PC-3 (cell line): ENCODE measurements at regions not wholly inside any gene's neighbourhood (a gene's known extent, or its start where the extent isn't known, plus 50 kb on each side); places are given as distances from the start of the nearest gene placed in this dataset.

Experiments
- ATAC-seq: fragments of 200-7000 bp; cut with Tn5 transposase; 2 replicates; pipeline ENCODE4 v1.9.1; 2020; ENCODE audit warnings: mild to moderate bottlenecking, moderate library complexity
- BruUV-seq: library from RNA; stranded (reverse); fragments of 400-500 nt; replicated peaks from 2 replicates; lab custom pipeline; 2021; lab: Mats Ljungman, UMichigan
- CTCF ChIA-PET: fragments of 300-600 bp; sonication (Branson Sonifier 250); formaldehyde crosslinking; loops from one replicate; lab custom pipeline; 2022; ENCODE audit warnings: antibody characterized with exemption; lab: Charles Lee
- POLR2A ChIA-PET: fragments of 300-600 bp; sonication (Branson Sonifier 250); formaldehyde crosslinking; loops from one replicate; lab custom pipeline; 2022; ENCODE audit warnings: antibody characterized with exemption; ENCODE audit not compliant: unreplicated experiment; lab: Charles Lee
- DNase-seq: peaks from one replicate; pipeline ENCODE4 v3.0.0-alpha.2; 2015
- H2AFZ ChIP-seq: fragments of 300-600 bp; sonication (generic); 2 replicates; pipeline ENCODE4 v1.6.0; 2016; ENCODE audit warnings: antibody characterized with exemption, low read length
- H3F3A ChIP-seq: fragments of 300-600 bp; sonication (generic); one replicate; pipeline ENCODE4 v1.6.0; 2017; ENCODE audit warnings: antibody characterized with exemption, low read length, control low read depth, mild to moderate bottlenecking; ENCODE audit not compliant: unreplicated experiment
- H3K27ac ChIP-seq: fragments of 300-600 bp; sonication (generic); 2 replicates; pipeline ENCODE4 v1.5.1; 2016; ENCODE audit warnings: mild to moderate bottlenecking, low read length
- H3K27me3 ChIP-seq: fragments of 300-600 bp; sonication (generic); 2 replicates; pipeline ENCODE4 v1.6.1; 2016; ENCODE audit warnings: low read length, mixed read lengths
- H3K36me3 ChIP-seq: fragments of 300-600 bp; sonication (generic); 2 replicates; pipeline ENCODE4 v1.6.1; 2016; ENCODE audit warnings: low read depth, mixed run types, low read length, mixed read lengths
- H3K4me1 ChIP-seq: fragments of 300-600 bp; sonication (generic); 2 replicates; pipeline ENCODE4 v1.5.1; 2016; ENCODE audit warnings: low read length; ENCODE audit not compliant: insufficient read depth
- H3K4me2 ChIP-seq: fragments of 300-600 bp; sonication (generic); 2 replicates; pipeline ENCODE4 v1.6.0; 2016; ENCODE audit warnings: low read length
- H3K4me3 ChIP-seq: fragments of 300-600 bp; sonication (generic); 2 replicates; pipeline ENCODE4 v1.5.1; 2016; ENCODE audit warnings: mild to moderate bottlenecking, low read length, mixed read lengths
- H3K79me2 ChIP-seq: fragments of 300-600 bp; sonication (generic); 2 replicates; pipeline ENCODE4 v1.6.1; 2017; ENCODE audit warnings: low read length, mixed read lengths
- H3K9ac ChIP-seq: fragments of 300-600 bp; sonication (generic); 2 replicates; pipeline ENCODE4 v1.6.0; 2016; ENCODE audit warnings: mild to moderate bottlenecking, low read length
- H3K9me2 ChIP-seq: fragments of 300-600 bp; sonication (generic); replicated peaks from 2 replicates; pipeline ENCODE4 v1.6.1; 2016; ENCODE audit warnings: mixed run types, low read length, mixed read lengths
- H3K9me3 ChIP-seq: fragments of 300-600 bp; sonication (generic); 2 replicates; pipeline ENCODE4 v1.6.1; 2016; ENCODE audit warnings: low read length, mixed read lengths
- H4K20me1 ChIP-seq: fragments of 300-600 bp; sonication (generic); 2 replicates; pipeline ENCODE4 v1.6.1; 2016; ENCODE audit warnings: low read length, mixed read lengths
- EZH2 ChIP-seq: fragments of 300-600 bp; sonication (generic); IDR thresholded peaks from one replicate; pipeline ENCODE4 v1.6.1; 2017; ENCODE audit warnings: antibody characterized with exemption, mild to moderate bottlenecking, low read length; ENCODE audit not compliant: unreplicated experiment
- EZH2phosphoT487 ChIP-seq: fragments of 300-600 bp; sonication (generic); IDR thresholded peaks from 2 replicates; pipeline ENCODE4 v1.6.1; 2018; ENCODE audit warnings: mild to moderate bottlenecking, antibody characterized with exemption, low read length, borderline replicate concordance
- intact Hi-C: fragments of 100-400 bp; cut with micrococcal nuclease; formaldehyde crosslinking; loops from 2 replicates; pipeline ENCODE4 v1.9.0; 2023
- TF ChIP-seq, protein P1 (sequence below): fragments of 300-600 bp; sonication (generic); conservative IDR thresholded peaks from 2 replicates; pipeline ENCODE4 v1.5.1; 2017; ENCODE audit warnings: antibody characterized with exemption, low read depth, mild to moderate bottlenecking, low read length

DNA sequence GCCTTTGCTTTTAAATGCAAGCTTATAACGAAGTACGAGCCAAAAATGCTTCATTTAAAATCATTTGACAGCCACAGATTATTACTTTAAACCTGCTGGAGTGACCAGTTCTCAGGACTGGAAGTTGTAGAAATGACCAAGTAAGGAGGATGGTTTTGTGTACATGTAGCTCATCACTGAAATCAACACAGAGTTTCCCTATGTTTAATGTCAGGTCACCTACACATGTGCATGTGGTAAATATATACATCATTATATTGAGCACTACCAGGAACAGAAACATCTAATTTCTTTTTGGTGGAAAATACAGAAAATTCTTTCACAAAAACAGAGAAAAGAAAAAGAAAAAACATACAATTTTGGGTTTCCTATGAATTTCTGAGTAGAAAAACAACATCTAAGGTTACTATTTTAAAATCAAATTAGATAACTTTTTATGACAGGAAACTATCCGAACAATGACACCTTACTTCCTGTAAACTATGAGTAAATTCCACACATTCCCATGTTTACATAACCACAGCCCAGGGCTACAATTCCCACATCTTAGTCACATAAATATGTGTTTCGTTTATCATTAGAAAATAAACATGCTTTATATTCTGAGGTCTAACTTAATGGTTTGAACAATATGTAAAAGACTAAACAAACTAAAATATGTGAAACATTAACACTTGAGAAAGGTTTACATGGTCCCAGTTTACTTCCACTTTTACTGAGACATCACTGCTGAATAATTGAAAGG is 73.6 kb downstream of the ZNF281 start:
- Histone ChIP-seq H3K9me3 (no peaks in the 10 kb centered on the region), H3K27me3 (no peaks in the 10 kb centered on the region), H2AFZ (no peak overlapping the region), H3K27ac (peak overlapping the region; percentile 39), H3K9ac (peak overlapping the region; percentile 1; the same call in 1 of the 2 replicates), H3K9me2 (no peaks in the 10 kb centered on the region), H3F3A (no peaks in the 10 kb centered on the region), H3K4me1 (peaks cover 34% of the 10 kb centered on the region), H3K4me3 (no peak overlapping the region; the same call in 1 of the 2 replicates), H3K36me3 (no peaks in the 10 kb centered on the region), H3K4me2 (peak overlapping the region; percentile 36), H4K20me1 (no peaks in the 10 kb centered on the region), H3K79me2 (no peaks in the 10 kb centered on the region)
- no TSS peak for BruUV-seq
- POLR2A ChIA-PET: interaction anchor here (0.6 to 0.7 kb wide), 3 partner anchors 61 to 214 kb away, joined by 3 to 5 read pairs (median 4); no protein-coding TSS in a partner anchor
- peak; percentile 98 for DNase-seq
- ATAC-seq: peak; percentile 82
- intact Hi-C loops: loop anchor here (1.0 kb wide), 2 partner anchors 43 to 147 kb away; no protein-coding TSS in a partner anchor
- TF ChIP-seq EZH2 (no peak), EZH2phosphoT487 (no peak)
- TF ChIP-seq, protein P1, sequence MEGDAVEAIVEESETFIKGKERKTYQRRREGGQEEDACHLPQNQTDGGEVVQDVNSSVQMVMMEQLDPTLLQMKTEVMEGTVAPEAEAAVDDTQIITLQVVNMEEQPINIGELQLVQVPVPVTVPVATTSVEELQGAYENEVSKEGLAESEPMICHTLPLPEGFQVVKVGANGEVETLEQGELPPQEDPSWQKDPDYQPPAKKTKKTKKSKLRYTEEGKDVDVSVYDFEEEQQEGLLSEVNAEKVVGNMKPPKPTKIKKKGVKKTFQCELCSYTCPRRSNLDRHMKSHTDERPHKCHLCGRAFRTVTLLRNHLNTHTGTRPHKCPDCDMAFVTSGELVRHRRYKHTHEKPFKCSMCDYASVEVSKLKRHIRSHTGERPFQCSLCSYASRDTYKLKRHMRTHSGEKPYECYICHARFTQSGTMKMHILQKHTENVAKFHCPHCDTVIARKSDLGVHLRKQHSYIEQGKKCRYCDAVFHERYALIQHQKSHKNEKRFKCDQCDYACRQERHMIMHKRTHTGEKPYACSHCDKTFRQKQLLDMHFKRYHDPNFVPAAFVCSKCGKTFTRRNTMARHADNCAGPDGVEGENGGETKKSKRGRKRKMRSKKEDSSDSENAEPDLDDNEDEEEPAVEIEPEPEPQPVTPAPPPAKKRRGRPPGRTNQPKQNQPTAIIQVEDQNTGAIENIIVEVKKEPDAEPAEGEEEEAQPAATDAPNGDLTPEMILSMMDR: no peak
- CTCF ChIA-PET: no interaction called here

DNA sequence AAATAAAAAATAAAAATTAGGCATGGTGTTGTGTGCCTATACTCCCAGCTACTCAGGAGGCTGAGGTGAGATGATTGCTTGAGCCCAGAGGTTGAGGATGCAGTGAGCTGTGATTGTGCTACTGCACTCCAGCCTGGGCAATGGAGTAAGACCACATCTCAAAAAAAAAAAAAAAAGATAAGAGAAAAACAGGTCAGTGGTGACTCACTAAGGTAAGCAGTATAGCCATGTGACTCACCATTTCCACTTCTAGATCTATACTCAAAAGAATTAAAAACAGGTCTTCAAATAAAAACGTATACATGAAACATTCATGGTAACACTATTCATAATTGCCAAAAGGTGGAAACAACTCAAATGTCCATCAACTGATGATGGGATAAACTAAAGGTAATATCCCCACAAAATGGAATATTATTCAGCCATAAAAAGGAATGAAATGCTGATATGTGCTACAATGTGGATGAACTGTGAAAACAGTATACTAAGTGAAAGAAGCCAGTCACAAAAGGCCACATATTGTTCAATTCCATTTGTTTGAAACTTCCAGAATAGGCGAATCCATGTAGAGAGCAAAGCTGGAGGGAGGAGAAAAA is 75.1 kb downstream of the ZNF281 start:
- intact Hi-C loops: loop anchor here (1.0 to 2.0 kb wide), 2 partner anchors 14 to 38 kb away; no protein-coding TSS in a partner anchor
- no peaks in the 10 kb centered on the region for H4K20me1 ChIP-seq
- H3K4me3 ChIP-seq: no peak overlapping the region
- H3F3A ChIP-seq: no peaks in the 10 kb centered on the region
- TF ChIP-seq EZH2phosphoT487 (no peak), EZH2 (no peak)
- TF ChIP-seq, protein P1: no peak
- no peaks in the 10 kb centered on the region for H3K9me3 ChIP-seq
- DNase-seq (peak; percentile 97), ATAC-seq (peak; percentile 51)
- H3K9me2 ChIP-seq: no peaks in the 10 kb centered on the region
- H3K36me3 ChIP-seq: no peaks in the 10 kb centered on the region
- ChIA-PET POLR2A (no interaction called here), CTCF (no interaction called here)
- no peak overlapping the region for H2AFZ ChIP-seq
- no peak overlapping the region for H3K9ac ChIP-seq
- no peaks in the 10 kb centered on the region for H3K79me2 ChIP-seq
- H3K27me3 ChIP-seq: no peaks in the 10 kb centered on the region
- peaks cover 34% of the 10 kb centered on the region for H3K4me1 ChIP-seq
- 0 out of 2 replicates have a peak overlapping the region, but pooled peaks have one; percentile 2 for H3K4me2 ChIP-seq
- H3K27ac ChIP-seq: peak overlapping the region; percentile 35
- BruUV-seq: no TSS peak
